ENCODE measurements at regions not wholly inside any gene's neighbourhood (a gene's known extent, or its start where the extent isn't known, plus 50 kb on each side); places are given as distances from the start of the nearest gene placed in this dataset.

DNA sequence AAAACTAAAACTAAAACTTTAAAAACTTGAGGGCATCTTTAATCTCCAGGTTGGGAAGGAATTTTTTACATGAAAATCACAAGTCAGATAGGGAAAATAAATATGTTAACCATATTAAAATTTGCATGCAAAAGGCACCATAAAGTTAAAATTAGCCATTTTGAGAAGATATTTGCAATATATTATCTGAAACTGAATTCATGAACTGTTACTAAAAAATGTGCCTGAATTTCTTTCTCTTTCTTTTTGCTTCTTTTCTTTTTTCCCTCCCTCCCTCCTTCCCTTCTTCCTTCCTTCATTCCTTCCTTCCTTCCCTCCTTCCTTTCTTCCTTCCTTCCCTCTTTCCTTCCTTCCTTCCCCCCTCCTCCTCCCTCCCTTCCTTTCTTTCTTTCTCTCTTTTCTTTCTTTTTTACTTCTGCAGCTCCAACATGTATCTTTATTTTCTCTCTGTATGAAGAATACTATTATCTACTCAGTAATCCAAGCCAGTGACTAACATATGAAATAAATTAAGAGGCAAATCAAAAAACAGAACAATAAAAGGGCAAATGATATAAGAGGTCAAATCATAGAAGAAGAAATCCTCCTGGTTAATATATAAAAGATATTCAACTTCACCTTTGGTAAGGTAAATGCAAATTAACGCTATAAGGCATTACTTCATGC, 146.0 kb downstream of the BRMS1L start:
- H3K4me1 ChIP-seq: no peaks in the 10 kb centered on the region
- TF ChIP-seq, protein P1, sequence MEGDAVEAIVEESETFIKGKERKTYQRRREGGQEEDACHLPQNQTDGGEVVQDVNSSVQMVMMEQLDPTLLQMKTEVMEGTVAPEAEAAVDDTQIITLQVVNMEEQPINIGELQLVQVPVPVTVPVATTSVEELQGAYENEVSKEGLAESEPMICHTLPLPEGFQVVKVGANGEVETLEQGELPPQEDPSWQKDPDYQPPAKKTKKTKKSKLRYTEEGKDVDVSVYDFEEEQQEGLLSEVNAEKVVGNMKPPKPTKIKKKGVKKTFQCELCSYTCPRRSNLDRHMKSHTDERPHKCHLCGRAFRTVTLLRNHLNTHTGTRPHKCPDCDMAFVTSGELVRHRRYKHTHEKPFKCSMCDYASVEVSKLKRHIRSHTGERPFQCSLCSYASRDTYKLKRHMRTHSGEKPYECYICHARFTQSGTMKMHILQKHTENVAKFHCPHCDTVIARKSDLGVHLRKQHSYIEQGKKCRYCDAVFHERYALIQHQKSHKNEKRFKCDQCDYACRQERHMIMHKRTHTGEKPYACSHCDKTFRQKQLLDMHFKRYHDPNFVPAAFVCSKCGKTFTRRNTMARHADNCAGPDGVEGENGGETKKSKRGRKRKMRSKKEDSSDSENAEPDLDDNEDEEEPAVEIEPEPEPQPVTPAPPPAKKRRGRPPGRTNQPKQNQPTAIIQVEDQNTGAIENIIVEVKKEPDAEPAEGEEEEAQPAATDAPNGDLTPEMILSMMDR (IDR thresholded peaks at IDR 0.05): no peak
- TF ChIP-seq POLR2A (IDR thresholded peaks at IDR 0.05): no peak
- TF ChIP-seq EP300 (IDR thresholded peaks at IDR 0.05): no peak
- no peak for TF ChIP-seq POLR2AphosphoS5 (IDR thresholded peaks at IDR 0.05)
- intact Hi-C loops (cut with DNase I): no loop called here
- no peak overlapping the region for H3K27ac ChIP-seq
- 27 to 77% methylated on average over 1 of the region's 1 CpG for WGBS, 2 donors
- H3K36me3 ChIP-seq: no peaks in the 10 kb centered on the region
- H3K9me3 ChIP-seq: no peaks in the 10 kb centered on the region
- no peaks in the 10 kb centered on the region for H3K27me3 ChIP-seq
- no peak for DNase-seq
- H3K4me3 ChIP-seq: no peak overlapping the region

DNA sequence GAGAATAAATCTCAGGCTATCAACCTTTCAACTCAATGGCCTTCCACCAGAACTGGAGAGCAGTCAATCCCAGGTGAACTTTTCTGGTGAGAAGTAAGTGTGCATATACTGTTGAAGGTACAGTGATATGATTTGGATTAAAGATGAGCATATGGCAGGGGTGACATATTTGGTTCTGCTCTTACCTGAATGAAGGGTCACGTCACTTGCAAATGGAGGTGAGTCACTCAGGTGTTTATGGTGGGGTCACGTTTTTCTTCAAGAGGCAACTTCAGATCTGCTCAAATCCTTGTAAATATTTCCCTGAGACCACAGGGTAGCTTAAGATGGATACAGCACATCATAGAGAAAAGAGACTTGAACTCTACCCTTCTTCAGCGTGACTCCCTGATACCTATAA, 143.2 kb downstream of the BRMS1L start:
- Histone ChIP-seq H3K27me3 (no peaks in the 10 kb centered on the region), H3K9me3 (no peaks in the 10 kb centered on the region), H3K4me3 (no peak overlapping the region), H3K27ac (no peak overlapping the region), H3K36me3 (no peaks in the 10 kb centered on the region), H3K4me1 (no peaks in the 10 kb centered on the region)
- DNase-seq: no peak
- WGBS, 2 donors: 74 to 78% methylated on average over 3 of the region's 3 CpGs
- intact Hi-C loops (cut with DNase I): no loop called here
- TF ChIP-seq POLR2A (IDR thresholded peaks at IDR 0.05) (no peak), POLR2AphosphoS5 (IDR thresholded peaks at IDR 0.05) (no peak), EP300 (IDR thresholded peaks at IDR 0.05) (no peak)
- TF ChIP-seq, protein P1 (IDR thresholded peaks at IDR 0.05): no peak

DNA sequence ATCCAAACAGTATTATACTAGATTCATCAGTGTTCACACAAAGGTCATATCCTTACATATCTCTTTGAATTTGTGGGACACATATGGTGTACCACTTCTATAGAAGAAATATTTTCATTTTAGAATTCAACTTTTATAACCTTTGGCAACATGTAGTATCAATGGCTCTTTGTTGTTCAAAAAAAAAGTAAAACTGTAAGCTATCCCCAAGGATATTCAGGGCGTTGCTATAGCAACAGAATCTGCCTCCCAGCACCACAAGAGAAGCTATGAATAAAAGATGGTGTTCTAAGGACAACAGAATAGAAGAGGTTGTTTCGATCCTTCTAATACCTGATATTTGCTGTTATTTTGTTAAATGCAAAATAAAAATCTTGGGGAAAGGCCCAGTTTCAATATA, 139.3 kb downstream of the BRMS1L start:
- Histone ChIP-seq H3K36me3 (no peaks in the 10 kb centered on the region), H3K9me3 (no peaks in the 10 kb centered on the region), H3K27ac (no peak overlapping the region), H3K4me1 (no peaks in the 10 kb centered on the region), H3K4me3 (no peak overlapping the region), H3K27me3 (no peaks in the 10 kb centered on the region)
- no peak for DNase-seq
- WGBS, 2 donors: 77 to 79% methylated on average over 2 of the region's 2 CpGs
- TF ChIP-seq POLR2AphosphoS5 (IDR thresholded peaks at IDR 0.05): no peak
- TF ChIP-seq, protein P1 (IDR thresholded peaks at IDR 0.05): no peak
- TF ChIP-seq EP300 (IDR thresholded peaks at IDR 0.05): no peak
- TF ChIP-seq POLR2A (IDR thresholded peaks at IDR 0.05): no peak
- intact Hi-C loops (cut with DNase I): no loop called here

DNA sequence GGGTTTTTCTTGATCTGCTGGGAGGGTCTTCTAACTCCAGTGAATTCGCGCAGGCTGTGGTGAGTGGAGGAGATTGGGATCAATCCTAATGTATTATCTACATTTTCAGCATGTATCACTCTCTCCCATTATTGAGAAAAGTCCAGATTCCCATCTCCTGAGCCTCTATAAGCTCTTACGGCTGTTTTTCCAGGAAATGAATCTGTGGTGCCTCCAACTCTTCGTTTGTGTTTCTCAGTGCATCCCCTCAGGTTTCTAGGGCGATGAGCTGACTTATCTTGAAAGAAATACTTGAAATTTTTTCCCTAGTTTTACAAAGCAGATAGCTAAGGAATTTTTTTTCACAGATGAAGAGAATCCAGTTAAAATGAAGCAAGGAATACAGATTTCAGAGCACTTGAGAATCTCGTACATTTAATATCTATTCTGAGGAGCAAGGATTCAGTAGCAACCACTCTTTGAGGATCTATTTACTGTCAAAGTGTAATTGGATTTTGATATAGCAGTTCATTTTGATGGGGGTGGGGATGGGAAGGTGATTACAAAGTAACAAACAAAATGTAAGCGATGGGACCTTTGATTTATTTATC, 138.7 kb downstream of the BRMS1L start:
- H3K27me3 ChIP-seq: no peaks in the 10 kb centered on the region
- H3K27ac ChIP-seq: no peak overlapping the region
- no peak for TF ChIP-seq EP300 (IDR thresholded peaks at IDR 0.05)
- TF ChIP-seq, protein P1 (IDR thresholded peaks at IDR 0.05): no peak
- no peaks in the 10 kb centered on the region for H3K9me3 ChIP-seq
- H3K36me3 ChIP-seq: no peaks in the 10 kb centered on the region
- H3K4me3 ChIP-seq: no peak overlapping the region
- WGBS, 2 donors: 82 to 88% methylated on average over 7 of the region's 7 CpGs
- no peaks in the 10 kb centered on the region for H3K4me1 ChIP-seq
- intact Hi-C loops (cut with DNase I): no loop called here
- DNase-seq: no peak

DNA sequence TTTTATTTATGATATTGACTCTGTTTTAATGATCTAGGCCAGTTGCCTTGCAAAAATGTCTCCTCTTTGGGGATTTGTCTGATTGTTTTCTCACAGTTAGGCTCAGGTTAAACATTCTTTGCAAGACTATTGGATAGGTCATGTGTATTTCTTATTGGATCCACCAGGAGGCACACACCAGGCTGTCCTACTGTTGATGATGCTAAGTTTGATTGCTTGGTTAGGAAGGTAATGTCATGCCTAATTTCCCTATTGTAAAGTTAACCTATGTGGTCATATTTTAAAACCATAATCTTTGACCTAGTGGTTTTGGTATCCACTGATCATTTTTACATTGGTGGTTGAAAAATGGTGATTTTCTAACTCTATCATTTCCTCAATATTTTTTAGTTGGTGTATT, 137.1 kb downstream of the BRMS1L start:
- TF ChIP-seq EP300 (IDR thresholded peaks at IDR 0.05) (no peak), POLR2A (IDR thresholded peaks at IDR 0.05) (no peak), POLR2AphosphoS5 (IDR thresholded peaks at IDR 0.05) (no peak)
- TF ChIP-seq, protein P1 (IDR thresholded peaks at IDR 0.05): no peak
- intact Hi-C loops (cut with DNase I): no loop called here

More for the DNA sequence above, 137.1 kb downstream of the BRMS1L start:
- DNase-seq: no peak
- H3K27ac ChIP-seq: no peak overlapping the region
- no peaks in the 10 kb centered on the region for H3K36me3 ChIP-seq
- H3K4me3 ChIP-seq: no peak overlapping the region
- H3K4me1 ChIP-seq: no peaks in the 10 kb centered on the region
- H3K27me3 ChIP-seq: no peaks in the 10 kb centered on the region
- H3K9me3 ChIP-seq: no peaks in the 10 kb centered on the region
